A673 (cell line): ENCODE measurements at regions not wholly inside any gene's neighbourhood (a gene's known extent, or its start where the extent isn't known, plus 50 kb on each side); places are given as distances from the start of the nearest gene placed in this dataset.

ENCODE experiments used
- BruUV-seq: library from RNA; stranded (reverse); fragments of 400-500 nt; replicated peaks from 2 replicates; lab custom pipeline; 2021; lab: Mats Ljungman, UMichigan
- CTCF ChIA-PET: fragments of 300-600 bp; sonication (Branson Sonifier 250); formaldehyde crosslinking; loops from one replicate; lab custom pipeline; 2022; ENCODE audit warnings: antibody characterized with exemption; lab: Charles Lee
- POLR2A ChIA-PET: fragments of 300-600 bp; sonication (Branson Sonifier 250); formaldehyde crosslinking; loops from one replicate; lab custom pipeline; 2022; ENCODE audit warnings: antibody characterized with exemption; ENCODE audit not compliant: low non-redundant PET; lab: Charles Lee
- DNase-seq: peaks from one replicate; pipeline ENCODE4 v3.0.0-alpha.2; 2015; ENCODE audit warnings: low spot score
- H3K27ac ChIP-seq: fragments of 200-600 bp; sonication (generic); 2 replicates; pipeline ENCODE4 v1.5.1; 2016; ENCODE audit warnings: mixed run types, low read depth, mild to moderate bottlenecking, mixed read lengths, antibody characterized with exemption, low read length; ENCODE audit not compliant: poor library complexity, severe bottlenecking
- H3K27me3 ChIP-seq: fragments of 200-600 bp; sonication (generic); replicated peaks from 2 replicates; pipeline ENCODE4 v1.6.1; 2017; ENCODE audit warnings: mixed run types, low read depth, mild to moderate bottlenecking, mixed read lengths, antibody characterized with exemption, low read length; ENCODE audit not compliant: insufficient read depth, poor library complexity
- H3K36me3 ChIP-seq: fragments of 200-600 bp; sonication (generic); 2 replicates; pipeline ENCODE4 v1.6.1; 2016; ENCODE audit warnings: mixed run types, mild to moderate bottlenecking, mixed read lengths, antibody characterized with exemption, low read length; ENCODE audit not compliant: insufficient read depth, poor library complexity, severe bottlenecking
- H3K4me1 ChIP-seq: fragments of 200-600 bp; sonication (generic); 2 replicates; pipeline ENCODE4 v1.6.1; 2017; ENCODE audit warnings: mixed run types, mild to moderate bottlenecking, mixed read lengths, antibody characterized with exemption, low read length; ENCODE audit not compliant: insufficient read depth, poor library complexity, severe bottlenecking
- H3K4me3 ChIP-seq: fragments of 200-600 bp; sonication (generic); 2 replicates; pipeline ENCODE4 v1.5.1; 2016; ENCODE audit warnings: low read depth, mixed run types, mild to moderate bottlenecking, mixed read lengths, low read length; ENCODE audit not compliant: poor library complexity, severe bottlenecking
- H3K9me3 ChIP-seq: fragments of 200-600 bp; sonication (generic); 2 replicates; pipeline ENCODE4 v1.6.1; 2016; ENCODE audit warnings: mixed run types, low read depth, mild to moderate bottlenecking, mixed read lengths, antibody characterized with exemption, low read length; ENCODE audit not compliant: poor library complexity, severe bottlenecking
- EZH2 ChIP-seq: fragments of 200-600 bp; sonication (generic); IDR thresholded peaks from 2 replicates; pipeline ENCODE4 v1.6.1; 2017; ENCODE audit warnings: borderline replicate concordance, low read depth, mild to moderate bottlenecking, mixed read lengths, antibody characterized with exemption, low read length; ENCODE audit not compliant: poor library complexity, severe bottlenecking
- intact Hi-C: fragments of 100-400 bp; cut with micrococcal nuclease; formaldehyde crosslinking; loops from one replicate; pipeline ENCODE4 v1.10.0; 2022; ENCODE audit not compliant: unreplicated experiment
- TF ChIP-seq, protein P1 (sequence below): fragments of 300-800, 200-600 bp; sonication (generic); conservative IDR thresholded peaks from 2 replicates; pipeline ENCODE4 v1.5.1; 2017; ENCODE audit warnings: low read depth, mild to moderate bottlenecking, antibody characterized with exemption, low read length, moderate library complexity, mixed read lengths

DNA sequence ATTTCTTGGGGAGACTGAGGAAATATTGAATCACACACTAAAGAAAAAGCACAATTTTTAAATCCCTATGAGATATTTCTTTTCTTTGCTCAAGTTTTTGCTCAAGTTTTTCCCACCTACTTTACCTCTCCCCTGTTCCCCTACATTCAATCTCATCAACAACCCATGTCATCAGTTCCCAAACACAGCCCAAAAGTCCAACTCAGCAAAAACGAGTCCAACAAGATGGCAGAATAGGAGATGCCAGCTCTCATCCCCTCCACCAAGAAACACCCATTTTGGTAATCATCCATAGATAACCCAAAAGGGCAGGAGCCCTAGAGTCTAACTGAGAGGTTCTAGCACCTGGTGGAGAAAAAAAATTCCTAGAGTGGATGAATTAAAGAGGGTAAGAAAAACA, 152.5 kb upstream of the GHITM start:
- no peaks in the 10 kb centered on the region for H3K9me3 ChIP-seq
- ChIA-PET CTCF (no interaction called here), POLR2A (no interaction called here)
- H3K4me3 ChIP-seq: no peak overlapping the region
- no TSS peak for BruUV-seq
- intact Hi-C loops: no loop called here
- TF ChIP-seq, protein P1, sequence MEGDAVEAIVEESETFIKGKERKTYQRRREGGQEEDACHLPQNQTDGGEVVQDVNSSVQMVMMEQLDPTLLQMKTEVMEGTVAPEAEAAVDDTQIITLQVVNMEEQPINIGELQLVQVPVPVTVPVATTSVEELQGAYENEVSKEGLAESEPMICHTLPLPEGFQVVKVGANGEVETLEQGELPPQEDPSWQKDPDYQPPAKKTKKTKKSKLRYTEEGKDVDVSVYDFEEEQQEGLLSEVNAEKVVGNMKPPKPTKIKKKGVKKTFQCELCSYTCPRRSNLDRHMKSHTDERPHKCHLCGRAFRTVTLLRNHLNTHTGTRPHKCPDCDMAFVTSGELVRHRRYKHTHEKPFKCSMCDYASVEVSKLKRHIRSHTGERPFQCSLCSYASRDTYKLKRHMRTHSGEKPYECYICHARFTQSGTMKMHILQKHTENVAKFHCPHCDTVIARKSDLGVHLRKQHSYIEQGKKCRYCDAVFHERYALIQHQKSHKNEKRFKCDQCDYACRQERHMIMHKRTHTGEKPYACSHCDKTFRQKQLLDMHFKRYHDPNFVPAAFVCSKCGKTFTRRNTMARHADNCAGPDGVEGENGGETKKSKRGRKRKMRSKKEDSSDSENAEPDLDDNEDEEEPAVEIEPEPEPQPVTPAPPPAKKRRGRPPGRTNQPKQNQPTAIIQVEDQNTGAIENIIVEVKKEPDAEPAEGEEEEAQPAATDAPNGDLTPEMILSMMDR: no peak
- no peak for TF ChIP-seq EZH2
- H3K36me3 ChIP-seq: no peaks in the 10 kb centered on the region
- H3K27ac ChIP-seq: no peak overlapping the region
- DNase-seq: no peak
- H3K27me3 ChIP-seq: no peaks in the 10 kb centered on the region
- peaks cover 16% of the 10 kb centered on the region for H3K4me1 ChIP-seq

DNA sequence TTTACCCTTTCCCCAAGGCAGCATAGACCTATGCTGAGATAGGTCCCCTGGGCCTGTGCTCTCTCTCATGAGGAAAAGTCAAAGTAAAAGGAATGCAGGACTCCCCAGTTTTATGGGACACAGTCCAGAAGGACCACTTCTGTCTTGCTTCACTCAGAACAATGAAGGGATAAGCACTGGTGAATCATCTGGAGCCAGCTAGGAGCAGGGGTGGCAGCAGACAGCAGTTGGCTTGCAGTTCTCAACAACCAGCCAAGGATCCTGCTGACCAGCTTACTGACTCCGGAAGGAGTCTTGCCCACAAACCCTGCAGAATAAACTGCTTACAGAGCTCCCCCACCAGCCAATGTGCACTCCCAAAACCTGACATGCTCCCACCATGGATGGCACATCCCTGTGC, 152.1 kb upstream of the GHITM start:
- Histone ChIP-seq H3K9me3 (no peaks in the 10 kb centered on the region), H3K4me1 (peaks cover 16% of the 10 kb centered on the region), H3K27ac (no peak overlapping the region), H3K27me3 (no peaks in the 10 kb centered on the region), H3K36me3 (no peaks in the 10 kb centered on the region), H3K4me3 (no peak overlapping the region)
- POLR2A ChIA-PET: no interaction called here
- DNase-seq: no peak
- TF ChIP-seq, protein P1: no peak
- TF ChIP-seq EZH2: no peak
- CTCF ChIA-PET: no interaction called here
- BruUV-seq: no TSS peak
- intact Hi-C loops: no loop called here

DNA sequence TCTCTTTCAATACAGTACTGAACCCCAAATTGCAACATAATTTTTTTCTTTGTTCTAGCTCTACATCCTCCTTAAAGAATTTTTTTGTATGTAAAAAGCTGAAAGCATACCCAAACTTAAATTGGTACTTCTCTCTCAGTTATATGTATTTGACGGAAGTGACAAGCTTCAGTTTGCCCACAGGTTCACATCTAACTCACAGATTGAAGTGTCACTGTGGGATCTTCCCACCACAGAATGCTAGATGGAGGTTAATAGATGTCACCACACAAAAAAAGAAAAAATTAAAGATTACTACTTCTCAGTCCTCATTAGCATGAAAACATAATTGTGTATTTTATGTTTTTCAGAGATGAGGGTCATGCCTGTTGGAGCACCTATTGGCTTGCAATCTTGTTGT, 150.9 kb upstream of the GHITM start:
- no peak for TF ChIP-seq EZH2
- TF ChIP-seq, protein P1: no peak
- POLR2A ChIA-PET: no interaction called here

More for the DNA sequence above, 150.9 kb upstream of the GHITM start:
- no peak for DNase-seq
- CTCF ChIA-PET: no interaction called here
- Histone ChIP-seq H3K36me3 (no peaks in the 10 kb centered on the region), H3K27me3 (no peaks in the 10 kb centered on the region), H3K4me3 (no peak overlapping the region), H3K27ac (no peak overlapping the region), H3K4me1 (peaks cover 5% of the 10 kb centered on the region), H3K9me3 (no peaks in the 10 kb centered on the region)
- intact Hi-C loops: no loop called here
- BruUV-seq: no TSS peak
